ENCODE measurements at regions not wholly inside any gene's neighbourhood (a gene's known extent, or its start where the extent isn't known, plus 50 kb on each side); places are given as distances from the start of the nearest gene placed in this dataset.
"Not testable (repeated sequence)": the region's sequence is repeated elsewhere in the genome, so short reads cannot be mapped to it uniquely, and the experiment has no call there.

DNA sequence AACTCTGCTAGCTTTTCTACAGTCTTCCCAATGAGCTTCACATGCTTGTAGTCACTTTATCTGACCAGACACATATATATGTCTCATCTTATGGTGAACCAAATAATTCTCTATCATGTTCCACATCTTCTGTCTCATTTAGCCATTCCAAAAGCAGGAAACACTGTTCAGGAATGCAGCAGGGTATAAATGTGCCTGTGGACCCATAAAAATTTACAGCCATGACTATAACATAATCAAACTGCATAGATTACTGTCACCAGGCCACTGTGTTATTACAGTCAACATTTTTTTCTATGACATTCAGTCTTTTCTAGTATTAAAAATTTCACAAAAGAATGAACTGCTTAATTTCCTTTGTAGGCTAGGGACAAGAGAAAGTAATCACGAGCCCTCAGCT is 170.0 kb upstream of the NPY2R start:
- TF ChIP-seq POLR2A (IDR thresholded peaks at IDR 0.05) = no peak
- TF ChIP-seq, protein P1, sequence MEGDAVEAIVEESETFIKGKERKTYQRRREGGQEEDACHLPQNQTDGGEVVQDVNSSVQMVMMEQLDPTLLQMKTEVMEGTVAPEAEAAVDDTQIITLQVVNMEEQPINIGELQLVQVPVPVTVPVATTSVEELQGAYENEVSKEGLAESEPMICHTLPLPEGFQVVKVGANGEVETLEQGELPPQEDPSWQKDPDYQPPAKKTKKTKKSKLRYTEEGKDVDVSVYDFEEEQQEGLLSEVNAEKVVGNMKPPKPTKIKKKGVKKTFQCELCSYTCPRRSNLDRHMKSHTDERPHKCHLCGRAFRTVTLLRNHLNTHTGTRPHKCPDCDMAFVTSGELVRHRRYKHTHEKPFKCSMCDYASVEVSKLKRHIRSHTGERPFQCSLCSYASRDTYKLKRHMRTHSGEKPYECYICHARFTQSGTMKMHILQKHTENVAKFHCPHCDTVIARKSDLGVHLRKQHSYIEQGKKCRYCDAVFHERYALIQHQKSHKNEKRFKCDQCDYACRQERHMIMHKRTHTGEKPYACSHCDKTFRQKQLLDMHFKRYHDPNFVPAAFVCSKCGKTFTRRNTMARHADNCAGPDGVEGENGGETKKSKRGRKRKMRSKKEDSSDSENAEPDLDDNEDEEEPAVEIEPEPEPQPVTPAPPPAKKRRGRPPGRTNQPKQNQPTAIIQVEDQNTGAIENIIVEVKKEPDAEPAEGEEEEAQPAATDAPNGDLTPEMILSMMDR (IDR thresholded peaks at IDR 0.05) = no peak
- Histone ChIP-seq H3K36me3 (no peaks in the 10 kb centered on the region), H3K27ac (no peak overlapping the region), H3K4me1 (no peaks in the 10 kb centered on the region), H3K9me3 (no peaks in the 10 kb centered on the region), H3K4me3 (no peak overlapping the region), H3K27me3 (no peaks in the 10 kb centered on the region)
- no peak for DNase-seq
- intact Hi-C loops (cut with DNase I; ENCODE audit: low total_unique reads) = no loop called here

DNA sequence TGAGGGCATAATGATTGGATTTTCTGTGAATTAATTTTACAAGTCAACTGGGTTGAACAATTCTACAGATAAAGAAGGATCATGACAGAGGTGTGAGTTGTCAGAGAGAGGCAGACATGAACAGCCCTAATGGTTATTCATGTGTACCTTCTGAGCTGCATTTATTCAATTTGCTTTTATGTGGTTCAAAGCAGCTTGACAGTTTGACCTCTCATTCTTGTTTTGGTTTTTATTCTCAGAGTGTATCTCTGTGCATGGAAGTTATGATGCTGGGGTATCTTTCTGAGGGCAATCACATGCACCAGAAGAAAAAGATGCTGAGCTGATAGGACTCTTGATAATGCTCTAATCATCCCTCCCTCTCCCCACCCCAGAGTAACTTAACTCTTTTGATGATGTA is 169.3 kb upstream of the NPY2R start:
- intact Hi-C loops (cut with DNase I; ENCODE audit: low total_unique reads) = no loop called here
- TF ChIP-seq, protein P1 (IDR thresholded peaks at IDR 0.05) = no peak
- TF ChIP-seq POLR2A (IDR thresholded peaks at IDR 0.05) = no peak
- Histone ChIP-seq H3K27me3 (no peaks in the 10 kb centered on the region), H3K36me3 (no peaks in the 10 kb centered on the region), H3K9me3 (no peaks in the 10 kb centered on the region), H3K4me1 (no peaks in the 10 kb centered on the region), H3K4me3 (no peak overlapping the region), H3K27ac (no peak overlapping the region)
- no peak for DNase-seq

DNA sequence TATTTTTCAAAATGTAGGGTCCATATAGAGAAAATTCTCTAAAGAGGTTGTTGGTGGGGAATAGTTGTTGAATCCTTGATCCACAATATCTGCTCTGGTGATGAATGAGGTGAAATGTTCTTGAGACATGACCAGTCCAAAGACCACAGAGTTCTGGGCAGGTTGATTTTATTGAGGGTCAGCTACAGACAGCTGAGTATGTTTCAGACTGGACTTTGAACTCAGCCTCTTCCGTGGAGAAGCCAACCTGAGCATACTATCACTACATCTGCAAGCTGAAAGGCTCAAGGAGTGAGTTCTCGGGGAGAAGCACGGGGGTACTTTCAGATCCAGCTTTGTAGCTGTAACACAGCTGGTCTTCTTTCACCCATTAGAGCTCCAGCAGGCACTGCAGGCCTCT is 168.4 kb upstream of the NPY2R start:
- no peaks in the 10 kb centered on the region for H3K9me3 ChIP-seq
- H3K4me3 ChIP-seq = no peak overlapping the region
- TF ChIP-seq POLR2A (IDR thresholded peaks at IDR 0.05) = no peak
- TF ChIP-seq, protein P1 (IDR thresholded peaks at IDR 0.05) = no peak
- intact Hi-C loops (cut with DNase I; ENCODE audit: low total_unique reads) = no loop called here
- no peak overlapping the region for H3K27ac ChIP-seq
- no peaks in the 10 kb centered on the region for H3K36me3 ChIP-seq
- H3K4me1 ChIP-seq = no peaks in the 10 kb centered on the region
- H3K27me3 ChIP-seq = no peaks in the 10 kb centered on the region
- no peak for DNase-seq

DNA sequence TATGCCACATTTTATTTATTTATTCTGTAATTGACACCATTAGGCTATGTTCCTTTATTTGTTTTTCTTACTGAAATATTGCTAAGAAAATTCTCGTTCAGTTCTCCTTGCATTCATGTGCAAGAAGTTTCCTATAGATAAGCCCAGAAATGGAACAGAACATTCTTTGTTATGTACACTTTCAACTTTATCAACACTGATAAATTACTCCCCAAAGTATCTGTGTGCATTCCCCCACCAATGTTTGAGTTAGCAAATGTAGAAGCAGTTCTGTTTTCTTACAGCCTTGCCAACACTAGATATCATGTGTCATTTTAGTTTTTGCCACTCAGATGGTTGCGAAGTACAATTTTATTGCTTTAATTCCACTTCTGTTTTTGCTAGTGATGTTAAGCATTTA is 166.4 kb upstream of the NPY2R start:
- Histone ChIP-seq H3K4me1 (no peaks in the 10 kb centered on the region), H3K4me3 (no peak overlapping the region), H3K9me3 (no peaks in the 10 kb centered on the region), H3K36me3 (no peaks in the 10 kb centered on the region), H3K27ac (no peak overlapping the region), H3K27me3 (no peaks in the 10 kb centered on the region)
- intact Hi-C loops (cut with DNase I; ENCODE audit: low total_unique reads) = no loop called here
- no peak for TF ChIP-seq POLR2A (IDR thresholded peaks at IDR 0.05)
- DNase-seq = no peak

DNA sequence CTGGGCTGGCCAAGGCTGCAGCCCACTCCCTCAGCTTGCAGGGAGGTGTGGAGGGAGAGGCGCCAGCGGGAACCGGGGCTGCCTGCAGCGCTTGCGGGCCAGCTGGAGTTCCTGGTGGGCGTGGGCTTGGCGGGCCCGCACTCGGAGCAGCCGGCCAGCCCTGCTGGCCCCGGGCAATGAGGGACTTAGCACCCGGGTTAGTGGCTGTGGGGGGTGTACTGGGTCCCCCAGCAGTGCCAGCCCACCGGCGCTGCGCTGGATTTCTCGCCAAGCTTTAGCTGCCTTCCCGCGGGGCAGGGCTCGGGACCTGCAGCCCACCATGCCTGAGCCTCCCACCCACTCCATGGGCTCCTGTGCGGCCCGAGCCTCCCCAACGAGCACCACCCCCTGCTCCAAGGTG is 164.2 kb upstream of the NPY2R start:
- intact Hi-C loops (cut with DNase I; ENCODE audit: low total_unique reads); H3K4me1 ChIP-seq; H3K27ac ChIP-seq; H3K4me3 ChIP-seq; H3K36me3 ChIP-seq; DNase-seq; H3K27me3 ChIP-seq; H3K9me3 ChIP-seq: not testable (repeated sequence)

DNA sequence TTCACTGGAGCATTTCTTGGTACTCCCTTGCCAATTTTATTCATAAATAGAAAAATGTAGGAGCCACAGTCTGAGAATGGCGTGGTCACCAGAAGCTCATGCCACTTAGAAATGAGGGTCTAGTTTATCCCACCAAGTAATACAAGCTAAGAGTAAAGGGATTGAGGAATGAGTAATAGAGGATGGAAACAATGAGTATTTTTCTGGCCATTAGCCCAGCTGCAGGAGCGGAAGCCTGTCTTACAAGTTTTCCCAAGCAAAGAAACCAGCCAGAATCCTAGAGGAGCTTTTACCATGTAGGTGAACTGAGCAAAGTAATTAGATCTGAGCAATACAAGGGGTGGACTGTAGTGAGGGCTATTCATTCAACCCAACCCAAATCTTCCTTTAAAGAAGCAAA is 160.7 kb upstream of the NPY2R start:
- no peak for DNase-seq
- Histone ChIP-seq H3K4me3 (no peak overlapping the region), H3K36me3 (no peaks in the 10 kb centered on the region), H3K27me3 (no peaks in the 10 kb centered on the region), H3K9me3 (peaks cover 0 to 2% of the 10 kb centered on the region in 2 donors), H3K4me1 (no peaks in the 10 kb centered on the region), H3K27ac (no peak overlapping the region)
- TF ChIP-seq POLR2A (IDR thresholded peaks at IDR 0.05) = no peak
- TF ChIP-seq, protein P1 (IDR thresholded peaks at IDR 0.05) = no peak
- intact Hi-C loops (cut with DNase I; ENCODE audit: low total_unique reads) = no loop called here

DNA sequence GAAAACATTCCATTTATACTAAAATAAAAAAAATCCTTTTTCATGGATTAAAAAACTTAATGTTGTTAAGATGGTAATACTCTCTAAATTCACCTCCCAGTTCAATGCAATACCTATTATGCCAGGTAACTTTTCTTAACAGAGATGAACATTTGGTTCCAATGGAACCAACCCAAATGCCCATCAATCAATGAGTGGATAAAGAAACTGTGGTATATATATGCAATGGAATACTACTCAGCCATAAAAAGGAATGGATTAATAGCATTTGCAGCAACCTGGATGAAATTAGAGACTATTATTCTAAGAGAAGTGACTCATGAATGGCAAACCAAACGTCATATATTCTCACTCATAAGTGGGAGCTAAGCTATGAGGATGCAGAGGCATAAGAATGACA is 154.4 kb upstream of the NPY2R start:
- DNase-seq; H3K27ac ChIP-seq; intact Hi-C loops (cut with DNase I; ENCODE audit: low total_unique reads); H3K4me1 ChIP-seq; H3K27me3 ChIP-seq; H3K36me3 ChIP-seq; H3K9me3 ChIP-seq; H3K4me3 ChIP-seq: not testable (repeated sequence)

All from uterus (tissue), 3 donors.